CD14-positive monocyte (primary cell): ENCODE measurements at regions not wholly inside any gene's neighbourhood (a gene's known extent, or its start where the extent isn't known, plus 50 kb on each side); places are given as distances from the start of the nearest gene placed in this dataset.

Experiments used
- DNase-seq, 3 donors: peaks; one replicate each; pipeline ENCODE4 v3.0.0-alpha.2; 2011 to 2022
- H2AFZ ChIP-seq: 2 replicates; pipeline ENCODE4 v1.6.0; 2012; ENCODE audit warnings: mild to moderate bottlenecking, low read depth, low read length, inconsistent platforms; ENCODE audit not compliant: insufficient read depth, poor library complexity, severe bottlenecking
- H3K27ac ChIP-seq, 2 donors: 1 replicate in 1 of 2; 2 replicates in 1 of 2; pipeline ENCODE4 v1.5.1; 2012 to 2013; ENCODE audit warnings: low read length in 2 of 2, control low read depth in 1 of 2, inconsistent platforms in 1 of 2, low read depth in 1 of 2, mild to moderate bottlenecking in 1 of 2
- H3K27me3 ChIP-seq, 2 donors: one replicate each; pipeline versions ENCODE4 v1.6.0 to v1.6.1; 2011 to 2013; ENCODE audit warnings: low read length in 2 of 2; ENCODE audit not compliant: control insufficient read depth in 2 of 2, insufficient read depth in 2 of 2
- H3K36me3 ChIP-seq, 2 donors: replicated peaks in 1 of 2; 1 replicate in 1 of 2; 2 replicates in 1 of 2; pipeline versions ENCODE4 v1.5.1 to v1.6.1; 2012 to 2013; ENCODE audit warnings: low read length in 2 of 2, control low read depth in 1 of 2, inconsistent platforms in 1 of 2, mild to moderate bottlenecking in 1 of 2; ENCODE audit not compliant: insufficient read depth in 2 of 2, control insufficient read depth in 1 of 2
- H3K4me1 ChIP-seq, 2 donors: 1 replicate in 1 of 2; 2 replicates in 1 of 2; pipeline versions ENCODE4 v1.5.1 to v1.6.1; 2012 to 2013; ENCODE audit warnings: low read length in 2 of 2, control low read depth in 1 of 2, inconsistent platforms in 1 of 2, mild to moderate bottlenecking in 1 of 2, moderate library complexity in 1 of 2; ENCODE audit not compliant: insufficient read depth in 2 of 2, control insufficient read depth in 1 of 2
- H3K4me2 ChIP-seq: replicated peaks from 2 replicates; pipeline ENCODE3; 2012; ENCODE audit warnings: low read length, moderate library complexity, mild to moderate bottlenecking; ENCODE audit not compliant: poor library complexity, severe bottlenecking; ENCODE audit errors: extremely low read depth
- H3K4me3 ChIP-seq, 3 experiments: fragments of 200-600 bp in 1 of 3; sonication (generic) in 1 of 3; replicated peaks in 1 of 3; 1 replicate in 2 of 3; 2 replicates in 1 of 3; pipeline ENCODE4 v1.5.1; 2011 to 2013; ENCODE audit warnings: low read length in 3 of 3, mild to moderate bottlenecking in 3 of 3, control low read depth in 2 of 3, low read depth in 2 of 3, inconsistent platforms in 1 of 3, moderate library complexity in 1 of 3
- H3K79me2 ChIP-seq: 2 replicates; pipeline ENCODE4 v1.6.0; 2012; ENCODE audit warnings: mild to moderate bottlenecking, control low read depth, inconsistent platforms, low read length, moderate library complexity; ENCODE audit not compliant: insufficient read depth
- H3K9ac ChIP-seq: 2 replicates; pipeline ENCODE4 v1.6.0; 2017; ENCODE audit warnings: low read length, mild to moderate bottlenecking; ENCODE audit not compliant: insufficient read depth, poor library complexity, severe bottlenecking
- H3K9me3 ChIP-seq, 2 donors: replicated peaks in 1 of 2; 1 replicate in 1 of 2; 2 replicates in 1 of 2; pipeline versions ENCODE4 v1.5.1 to v1.6.1; 2012 to 2013; ENCODE audit warnings: low read length in 2 of 2, control low read depth in 1 of 2; ENCODE audit not compliant: control insufficient read depth in 1 of 2, insufficient read depth in 1 of 2
- H4K20me1 ChIP-seq: 2 replicates; pipeline ENCODE4 v1.6.0; 2012; ENCODE audit warnings: mild to moderate bottlenecking, low read length, control low read depth, moderate library complexity; ENCODE audit not compliant: insufficient read depth
- H3K27ac Mint-ChIP-seq, 7 donors: one replicate each; pipeline ENCODE4 v1.8.0; 2020; ENCODE audit warnings: mild to moderate bottlenecking in 7 of 7, mixed read lengths in 7 of 7, moderate library complexity in 6 of 7, inconsistent platforms in 2 of 7
- H3K27me3 Mint-ChIP-seq, 3 donors: one replicate each; pipeline ENCODE4 v1.8.0; 2021 to 2022; ENCODE audit warnings: low read depth in 3 of 3, mild to moderate bottlenecking in 3 of 3, mixed read lengths in 3 of 3, moderate library complexity in 3 of 3, inconsistent platforms in 1 of 3
- H3K36me3 Mint-ChIP-seq, 2 donors: one replicate each; pipeline ENCODE4 v1.8.0; 2020; ENCODE audit warnings: mixed read lengths in 2 of 2, inconsistent platforms in 1 of 2, mild to moderate bottlenecking in 1 of 2
- H3K4me1 Mint-ChIP-seq: one replicate; pipeline ENCODE4 v1.8.0; 2020; ENCODE audit warnings: mild to moderate bottlenecking, mixed read lengths
- H3K4me3 Mint-ChIP-seq, 2 donors: one replicate each; pipeline ENCODE4 v1.8.0; 2020; ENCODE audit warnings: mild to moderate bottlenecking in 2 of 2, mixed read lengths in 2 of 2, moderate library complexity in 1 of 2
- H3K9me3 Mint-ChIP-seq, 7 donors: one replicate each; pipeline ENCODE4 v1.8.0; 2020 to 2022; ENCODE audit warnings: mixed read lengths in 7 of 7, mild to moderate bottlenecking in 6 of 7, moderate library complexity in 6 of 7, inconsistent platforms in 2 of 7
- WGBS: methylation state at CpG from one replicate; pipeline ENCODE4 v1.1.5; 2013; ENCODE audit warnings: missing lambda C conversion rate; ENCODE audit not compliant: insufficient coverage; 5-methylcytosine and 5-hydroxymethylcytosine counted together
- intact Hi-C, 2 donors: fragments of 100-400 bp; cut with micrococcal nuclease; formaldehyde crosslinking; loops; one replicate each; pipeline versions ENCODE4 v1.15.0 to v1.15.1; 2023
- TF ChIP-seq, protein P1 (sequence below): fragments of 200-600 bp; IDR thresholded peaks from one replicate; pipeline ENCODE4 v1.8.0; 2022; ENCODE audit warnings: antibody characterized with exemption, mild to moderate bottlenecking

DNA sequence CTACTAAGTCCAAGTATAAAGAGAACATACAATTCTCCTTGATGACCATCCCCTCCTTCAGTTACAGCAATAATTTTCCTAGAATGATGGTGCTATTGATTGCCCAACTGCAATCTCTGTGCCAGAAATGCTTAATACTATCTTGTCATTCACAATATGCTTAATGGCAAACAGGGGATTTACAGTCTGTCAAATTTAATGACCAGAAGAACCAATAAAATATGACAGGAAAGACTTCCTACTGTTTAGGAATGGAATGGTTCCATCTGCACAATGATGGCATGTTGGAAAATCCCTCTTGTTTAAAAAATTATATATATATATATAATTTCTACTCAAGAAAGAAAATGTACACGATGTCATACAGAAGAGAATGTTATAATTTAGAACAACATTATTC lies 623.2 kb downstream of the CCER1 start:
- Mint-ChIP-seq H3K4me1 (peaks cover 13% of the 10 kb centered on the region), H3K9me3 (peaks cover 0 to 4% (median 0%) of the 10 kb centered on the region in 7 donors)

DNA sequence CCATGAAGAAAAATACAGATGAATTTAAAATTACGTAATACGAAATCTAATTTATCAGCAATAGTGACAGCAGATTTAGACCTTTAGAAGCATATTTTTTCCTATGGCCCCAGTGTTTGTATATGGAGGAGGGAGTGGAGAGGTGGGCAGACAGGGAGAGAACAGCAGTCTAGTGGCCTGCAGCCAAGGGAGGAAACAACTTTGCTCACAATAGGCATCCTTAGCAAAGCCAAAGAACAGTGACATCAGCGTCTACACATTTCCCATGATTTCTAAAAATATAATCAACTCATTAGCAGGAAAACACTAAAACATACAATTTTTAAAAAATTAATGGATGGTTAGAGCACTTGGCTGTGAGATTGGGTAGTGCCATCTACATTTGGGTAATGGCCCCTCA lies 622.6 kb upstream of the ATP2B1 start:
- Histone ChIP-seq H3K27ac (no peak overlapping the region), H3K79me2 (no peaks in the 10 kb centered on the region), H3K4me2 (no peak overlapping the region), H4K20me1 (no peaks in the 10 kb centered on the region), H3K4me3 (no peak overlapping the region), H3K9ac (no peak overlapping the region), H2AFZ (no peak overlapping the region), H3K27me3 (peaks cover 0 to 15% of the 10 kb centered on the region in 2 donors), H3K9me3 (no peaks in the 10 kb centered on the region), H3K36me3 (no peaks in the 10 kb centered on the region), H3K4me1 (peaks cover 7 to 12% of the 10 kb centered on the region in 2 donors)
- WGBS, result 60% methylated on average over 1 of the region's 3 CpGs
- Mint-ChIP-seq H3K9me3 (peaks cover 0 to 3% (median 0%) of the 10 kb centered on the region in 7 donors), H3K27ac (no peak overlapping the region), H3K4me1 (peaks cover 13% of the 10 kb centered on the region), H3K36me3 (no peaks in the 10 kb centered on the region), H3K27me3 (peaks cover 3 to 5% (median 4%) of the 10 kb centered on the region in 3 donors), H3K4me3 (no peak overlapping the region)
- TF ChIP-seq, protein P1, sequence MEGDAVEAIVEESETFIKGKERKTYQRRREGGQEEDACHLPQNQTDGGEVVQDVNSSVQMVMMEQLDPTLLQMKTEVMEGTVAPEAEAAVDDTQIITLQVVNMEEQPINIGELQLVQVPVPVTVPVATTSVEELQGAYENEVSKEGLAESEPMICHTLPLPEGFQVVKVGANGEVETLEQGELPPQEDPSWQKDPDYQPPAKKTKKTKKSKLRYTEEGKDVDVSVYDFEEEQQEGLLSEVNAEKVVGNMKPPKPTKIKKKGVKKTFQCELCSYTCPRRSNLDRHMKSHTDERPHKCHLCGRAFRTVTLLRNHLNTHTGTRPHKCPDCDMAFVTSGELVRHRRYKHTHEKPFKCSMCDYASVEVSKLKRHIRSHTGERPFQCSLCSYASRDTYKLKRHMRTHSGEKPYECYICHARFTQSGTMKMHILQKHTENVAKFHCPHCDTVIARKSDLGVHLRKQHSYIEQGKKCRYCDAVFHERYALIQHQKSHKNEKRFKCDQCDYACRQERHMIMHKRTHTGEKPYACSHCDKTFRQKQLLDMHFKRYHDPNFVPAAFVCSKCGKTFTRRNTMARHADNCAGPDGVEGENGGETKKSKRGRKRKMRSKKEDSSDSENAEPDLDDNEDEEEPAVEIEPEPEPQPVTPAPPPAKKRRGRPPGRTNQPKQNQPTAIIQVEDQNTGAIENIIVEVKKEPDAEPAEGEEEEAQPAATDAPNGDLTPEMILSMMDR, result no peak
- no peak for DNase-seq
- intact Hi-C loops, result no loop called here

More for the DNA sequence above, 623.2 kb downstream of the CCER1 start:
- H3K4me1 ChIP-seq, result peaks cover 7 to 12% of the 10 kb centered on the region in 2 donors
- no peak overlapping the region for H3K4me3 Mint-ChIP-seq
- H3K27me3 ChIP-seq, result peaks cover 0 to 19% of the 10 kb centered on the region in 2 donors
- H4K20me1 ChIP-seq, result no peaks in the 10 kb centered on the region
- no peak overlapping the region for H2AFZ ChIP-seq
- H3K9me3 ChIP-seq, result no peaks in the 10 kb centered on the region
- H3K9ac ChIP-seq, result no peak overlapping the region
- no peak overlapping the region for H3K4me2 ChIP-seq
- H3K27ac ChIP-seq, result no peak overlapping the region
- TF ChIP-seq, protein P1, result no peak
- H3K79me2 ChIP-seq, result no peaks in the 10 kb centered on the region
- no CpG with 5 or more reads among the region's 1 CpG for WGBS
- no peak for DNase-seq
- H3K36me3 ChIP-seq, result no peaks in the 10 kb centered on the region
- no peak overlapping the region for H3K4me3 ChIP-seq
- no peak overlapping the region for H3K27ac Mint-ChIP-seq
- intact Hi-C loops, result no loop called here
- H3K27me3 Mint-ChIP-seq, result peaks cover 5 to 6% (median 6%) of the 10 kb centered on the region in 3 donors
- no peaks in the 10 kb centered on the region for H3K36me3 Mint-ChIP-seq
